Common myeloid progenitor, CD34-positive (primary cell): ENCODE measurements at regions not wholly inside any gene's neighbourhood (a gene's known extent, or its start where the extent isn't known, plus 50 kb on each side); places are given as distances from the start of the nearest gene placed in this dataset.

Experiments
- CTCF ChIA-PET: fragments of 350-600 bp; sonication (Branson Sonifier 250); formaldehyde crosslinking; loops from one replicate; lab custom pipeline; 2021; ENCODE audit warnings: antibody characterized with exemption; lab: Charles Lee
- POLR2A ChIA-PET: fragments of 350-600 bp; sonication (Branson Sonifier 250); formaldehyde crosslinking; loops from one replicate; lab custom pipeline; 2021; ENCODE audit warnings: antibody characterized with exemption; lab: Charles Lee
- DNase-seq, 3 donors: peaks; one replicate each; pipeline versions ENCODE4 v3.0.0 to v3.0.0-alpha.2; 2013
- H3K27ac ChIP-seq, 2 experiments: 1 replicate in 1 of 2; 2 replicates in 1 of 2; pipeline ENCODE4 v1.7.0; 2013; ENCODE audit warnings: inconsistent platforms in 2 of 2, low read length in 2 of 2, mild to moderate bottlenecking in 2 of 2, low read depth in 1 of 2, moderate library complexity in 1 of 2; ENCODE audit not compliant: severe bottlenecking in 2 of 2, insufficient read depth in 1 of 2, poor library complexity in 1 of 2
- H3K27me3 ChIP-seq, 5 experiments: replicated peaks in 2 of 5; 1 replicate in 3 of 5; 2 replicates in 2 of 5; pipeline versions ENCODE4 v1.6.1 to v1.7.0; 2013; ENCODE audit warnings: low read length in 4 of 5, mild to moderate bottlenecking in 2 of 5, moderate library complexity in 2 of 5, inconsistent platforms in 1 of 5; ENCODE audit not compliant: insufficient read depth in 5 of 5, control insufficient read depth in 4 of 5
- H3K36me3 ChIP-seq, 4 experiments: 1 replicate in 2 of 4; 2 replicates in 2 of 4; pipeline versions ENCODE4 v1.6.1 to v1.7.0; 2013; ENCODE audit warnings: low read length in 3 of 4, control low read depth in 1 of 4, mild to moderate bottlenecking in 1 of 4; ENCODE audit not compliant: control insufficient read depth in 4 of 4, insufficient read depth in 4 of 4
- H3K4me1 ChIP-seq, 4 experiments: 1 replicate in 3 of 4; 2 replicates in 1 of 4; pipeline versions ENCODE4 v1.6.1 to v1.7.1; 2013; ENCODE audit warnings: low read length in 3 of 4, mild to moderate bottlenecking in 3 of 4, control low read depth in 1 of 4, inconsistent platforms in 1 of 4, moderate library complexity in 1 of 4; ENCODE audit not compliant: control insufficient read depth in 4 of 4, insufficient read depth in 4 of 4; ENCODE audit errors: control extremely low read depth in 1 of 4
- H3K4me3 ChIP-seq, 7 experiments: 1 replicate in 4 of 7; 2 replicates in 3 of 7; pipeline versions ENCODE4 v1.5.1 to v1.7.0; 2013; ENCODE audit warnings: mild to moderate bottlenecking in 7 of 7, low read length in 6 of 7, moderate library complexity in 6 of 7, inconsistent platforms in 2 of 7, low read depth in 2 of 7, control low read depth in 1 of 7; ENCODE audit not compliant: insufficient read depth in 4 of 7, control insufficient read depth in 1 of 7; ENCODE audit errors: extremely low read depth in 1 of 7
- H3K9me3 ChIP-seq, 5 experiments: 1 replicate in 4 of 5; 2 replicates in 1 of 5; pipeline versions ENCODE4 v1.6.1 to v1.7.1; 2013; ENCODE audit warnings: low read length in 4 of 5, mild to moderate bottlenecking in 2 of 5, inconsistent platforms in 1 of 5, low read depth in 1 of 5, moderate library complexity in 1 of 5; ENCODE audit not compliant: control insufficient read depth in 4 of 5, insufficient read depth in 2 of 5; ENCODE audit errors: control extremely low read depth in 1 of 5
- WGBS: methylation state at CpG from one replicate; pipeline ENCODE4 v1.1.5; 2013; ENCODE audit not compliant: insufficient coverage; 5-methylcytosine and 5-hydroxymethylcytosine counted together

DNA sequence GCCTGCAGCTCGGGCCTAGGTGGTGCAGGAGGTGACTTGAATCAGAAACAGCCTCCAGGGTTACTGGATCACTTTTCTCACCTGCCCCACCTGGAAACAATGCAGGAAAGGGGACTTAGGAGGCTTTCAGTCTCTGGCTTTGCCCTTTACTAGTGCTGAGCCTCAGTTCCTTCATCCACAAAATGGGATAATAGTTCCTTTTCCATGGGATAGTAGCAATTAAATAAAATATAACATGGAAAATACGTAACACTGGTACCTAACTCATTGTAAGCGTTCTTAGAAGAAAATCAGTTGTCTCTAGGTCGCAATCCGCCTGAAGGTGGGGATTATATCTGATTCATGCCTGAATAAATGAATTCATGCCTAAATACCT is 91.4 kb upstream of the CALM2 start:
- Histone ChIP-seq H3K27me3 (no peaks in the 10 kb centered on the region), H3K9me3 (no peaks in the 10 kb centered on the region), H3K36me3 (no peaks in the 10 kb centered on the region), H3K27ac (no peak overlapping the region), H3K4me3 (no peak overlapping the region), H3K4me1 (peaks cover 0 to 10% (median 7%) of the 10 kb centered on the region in 4 experiments)
- CTCF ChIA-PET = interaction anchor here (1.0 kb wide), 1 partner anchor 94 kb away, joined by 3 read pairs; no protein-coding TSS in a partner anchor
- POLR2A ChIA-PET = no interaction called here
- 94% methylated on average over 3 of the region's 5 CpGs for WGBS
- DNase-seq = no peak

DNA sequence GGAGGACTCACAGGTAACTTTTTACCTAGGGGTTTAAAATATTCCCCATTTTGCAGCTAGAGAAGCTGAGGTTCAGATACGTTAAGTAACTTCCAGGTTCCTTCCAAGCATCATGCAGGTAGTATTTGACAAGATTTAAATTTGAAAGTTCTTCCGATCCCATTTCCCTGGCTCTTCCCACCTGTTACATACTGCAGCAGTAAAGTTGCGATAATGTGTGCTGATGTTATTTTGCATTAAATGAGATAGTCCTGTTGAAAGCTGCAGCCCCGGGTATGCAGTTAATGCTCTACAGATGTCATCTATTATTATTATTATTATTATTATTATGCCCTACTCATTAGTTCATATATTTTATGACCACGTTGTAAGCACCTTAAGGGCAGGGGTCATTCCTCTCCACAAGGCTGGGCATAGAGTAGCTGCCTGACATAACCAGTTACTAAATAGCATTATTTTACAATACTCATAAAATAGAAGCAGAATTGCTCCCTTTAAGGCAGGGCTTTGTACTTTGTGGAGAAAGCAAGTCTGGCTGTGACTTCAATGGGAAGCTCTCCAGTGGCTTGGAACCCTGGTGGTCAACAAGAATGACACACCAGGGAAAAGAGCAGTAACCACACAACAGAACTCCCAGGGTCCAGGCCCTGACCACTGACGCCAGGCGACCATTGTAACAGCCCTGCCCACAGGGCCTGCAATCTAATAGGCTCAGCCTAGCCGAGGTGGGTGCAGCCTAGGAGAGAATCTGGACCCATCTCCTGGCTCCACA is 90.8 kb upstream of the CALM2 start:
- no peak for DNase-seq
- CTCF ChIA-PET = no interaction called here
- Histone ChIP-seq H3K27ac (no peak overlapping the region), H3K4me3 (no peak overlapping the region), H3K9me3 (no peaks in the 10 kb centered on the region), H3K4me1 (peaks cover 0 to 6% (median under 1%) of the 10 kb centered on the region in 4 experiments), H3K27me3 (no peaks in the 10 kb centered on the region), H3K36me3 (no peaks in the 10 kb centered on the region)
- 91% methylated on average over 5 of the region's 8 CpGs for WGBS
- POLR2A ChIA-PET = no interaction called here

DNA sequence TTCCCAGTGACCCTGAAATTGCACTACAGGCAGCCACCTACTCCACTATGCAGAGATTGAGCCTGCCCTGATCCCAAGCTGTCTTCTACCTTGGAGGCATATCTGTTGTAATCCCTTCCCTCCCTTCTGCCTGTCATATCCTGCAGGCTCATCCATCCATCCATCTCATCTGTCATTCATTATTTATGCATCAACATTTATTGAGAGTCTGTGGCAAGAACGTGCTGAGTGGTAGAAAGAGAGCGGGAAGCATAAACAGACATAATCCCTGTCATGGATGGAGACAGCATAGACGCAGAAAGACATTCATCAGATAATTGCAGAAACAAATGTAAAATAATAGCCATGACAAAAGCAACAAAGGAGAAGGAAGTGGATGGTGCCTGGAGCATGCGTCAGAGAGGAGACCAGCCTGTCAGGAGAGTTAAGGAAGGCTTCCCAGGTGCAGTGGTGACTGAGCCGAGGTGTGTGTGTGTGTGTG is 89.5 kb upstream of the CALM2 start:
- CTCF ChIA-PET = no interaction called here
- Histone ChIP-seq H3K27me3 (no peaks in the 10 kb centered on the region), H3K27ac (no peak overlapping the region), H3K4me1 (peaks cover 0 to 3% (median 0%) of the 10 kb centered on the region in 4 experiments), H3K4me3 (no peak overlapping the region), H3K36me3 (no peaks in the 10 kb centered on the region), H3K9me3 (no peaks in the 10 kb centered on the region)
- POLR2A ChIA-PET = interaction anchor here (0.8 kb wide), 1 partner anchor 1016 kb away, joined by 3 read pairs; no protein-coding TSS in a partner anchor
- 59% methylated on average over 3 of the region's 5 CpGs for WGBS
- DNase-seq = peak in 2 of 3 donors; percentile 33 to 34

DNA sequence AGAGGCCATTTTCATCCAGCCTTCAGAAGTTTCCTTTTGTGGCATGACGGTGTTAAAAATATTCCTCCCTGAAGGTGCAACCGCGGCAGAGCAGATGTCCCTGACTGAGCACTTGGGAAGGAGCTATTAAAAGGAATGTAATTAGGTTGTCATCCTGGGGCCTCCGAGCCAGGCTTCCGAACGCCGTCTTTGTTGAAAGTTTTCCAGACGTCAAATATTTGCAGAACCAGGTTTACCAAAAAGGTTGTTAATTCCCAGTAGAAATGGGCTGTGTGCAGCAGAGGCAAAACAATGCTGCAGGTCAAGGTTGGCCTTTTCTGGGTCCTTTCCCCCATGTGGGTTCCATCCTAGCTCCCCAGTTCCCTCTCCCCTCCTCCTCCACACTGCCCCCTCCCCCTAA is 88.8 kb upstream of the CALM2 start:
- WGBS = 95% methylated on average over 8 of the region's 8 CpGs
- Histone ChIP-seq H3K9me3 (no peaks in the 10 kb centered on the region), H3K27me3 (no peaks in the 10 kb centered on the region), H3K4me3 (no peak overlapping the region), H3K36me3 (no peaks in the 10 kb centered on the region), H3K4me1 (peaks cover 0 to 3% (median 0%) of the 10 kb centered on the region in 4 experiments), H3K27ac (no peak overlapping the region)
- DNase-seq = no peak
- ChIA-PET CTCF (no interaction called here), POLR2A (interaction anchor here (0.8 kb wide), 1 partner anchor 1016 kb away, joined by 3 read pairs; no protein-coding TSS in a partner anchor)

DNA sequence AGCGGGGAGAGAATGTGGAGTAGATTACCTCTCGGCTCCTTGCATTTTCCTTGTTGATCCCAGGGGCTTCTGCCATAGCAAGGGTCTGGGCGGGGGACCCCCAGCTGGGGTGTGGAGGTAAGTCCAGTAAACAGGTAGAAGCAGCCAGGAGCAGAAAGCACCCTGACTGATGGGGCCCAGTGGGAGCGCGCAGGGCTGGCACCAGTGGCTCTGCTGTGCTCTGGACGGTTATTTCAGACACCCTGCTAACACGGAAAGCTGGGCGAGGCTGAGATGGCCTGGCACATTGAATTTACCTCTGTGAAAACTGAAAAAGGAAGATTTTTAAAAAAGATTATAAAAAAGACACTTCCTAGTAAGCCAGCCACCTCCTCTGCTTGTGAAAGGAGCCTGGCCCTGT is 88.4 kb upstream of the CALM2 start:
- WGBS = 96% methylated on average over 7 of the region's 8 CpGs
- no peak overlapping the region for H3K27ac ChIP-seq
- H3K4me3 ChIP-seq = no peak overlapping the region
- H3K36me3 ChIP-seq = no peaks in the 10 kb centered on the region
- no peak for DNase-seq
- H3K27me3 ChIP-seq = no peaks in the 10 kb centered on the region
- ChIA-PET CTCF (interaction anchor here (0.8 kb wide), 1 partner anchor 22 kb away, joined by 3 read pairs; no protein-coding TSS in a partner anchor), POLR2A (no interaction called here)
- peaks cover 0 to 6% (median 2%) of the 10 kb centered on the region in 4 experiments for H3K4me1 ChIP-seq
- peaks cover 0 to 2% (median 0%) of the 10 kb centered on the region in 5 experiments for H3K9me3 ChIP-seq

DNA sequence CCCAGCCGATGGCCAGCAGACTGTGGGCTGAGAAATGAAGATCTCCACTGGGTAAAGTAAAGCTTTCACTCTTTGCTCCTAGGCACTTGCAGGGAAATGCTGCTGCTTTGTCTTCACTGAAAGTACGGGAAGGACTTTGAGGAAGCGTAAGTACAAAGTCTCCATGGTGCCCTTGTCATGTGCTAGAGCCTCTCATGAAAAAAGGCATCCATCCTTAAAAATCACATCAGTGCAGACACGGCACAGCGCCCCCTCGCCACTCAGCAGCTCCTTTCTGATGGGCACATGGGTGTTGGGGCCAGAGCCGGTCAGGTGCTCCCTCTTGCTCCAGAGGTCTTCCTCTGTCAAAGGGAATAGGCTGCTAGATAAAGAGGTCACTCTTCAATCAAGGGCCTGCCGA is 87.8 kb upstream of the CALM2 start:
- peaks cover 0 to 2% (median 0%) of the 10 kb centered on the region in 5 experiments for H3K9me3 ChIP-seq
- H3K27ac ChIP-seq = no peak overlapping the region
- WGBS = 79% methylated on average over 7 of the region's 8 CpGs
- POLR2A ChIA-PET = no interaction called here
- peaks cover 0 to 6% (median 3%) of the 10 kb centered on the region in 4 experiments for H3K4me1 ChIP-seq
- CTCF ChIA-PET = interaction anchor here (0.5 to 1.1 kb wide), 4 partner anchors 14 to 281 kb away, joined by 3 to 4 read pairs (median 3); no protein-coding TSS in a partner anchor
- no peak for DNase-seq
- no peaks in the 10 kb centered on the region for H3K27me3 ChIP-seq
- no peaks in the 10 kb centered on the region for H3K36me3 ChIP-seq
- no peak overlapping the region for H3K4me3 ChIP-seq

DNA sequence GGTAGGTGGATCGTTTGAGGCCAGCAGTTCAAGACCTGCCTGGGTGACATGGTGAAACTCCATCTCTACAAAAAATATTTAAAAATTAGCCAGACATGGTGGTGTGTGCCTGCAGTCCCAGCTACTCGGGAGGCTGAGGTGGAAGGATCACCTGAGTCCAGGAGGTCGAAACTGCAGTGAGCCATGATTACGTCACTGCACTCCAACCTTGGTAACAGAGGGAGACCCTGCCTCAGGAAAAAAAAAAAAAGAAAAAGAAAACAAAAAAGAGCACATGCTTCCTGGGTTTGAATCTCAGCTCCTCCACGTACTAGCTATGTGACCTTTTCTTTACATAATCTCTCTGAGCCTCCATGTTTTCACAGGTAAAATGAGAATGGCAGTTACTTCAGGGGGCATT is 86.3 kb upstream of the CALM2 start:
- 94% methylated on average over 2 of the region's 5 CpGs for WGBS
- DNase-seq = no peak
- H3K27ac ChIP-seq = no peak overlapping the region
- H3K27me3 ChIP-seq = no peaks in the 10 kb centered on the region
- POLR2A ChIA-PET = interaction anchor here (0.6 kb wide), 1 partner anchor 44 kb away, joined by 4 read pairs; no protein-coding TSS in a partner anchor
- peaks cover 0 to 2% (median 0%) of the 10 kb centered on the region in 5 experiments for H3K9me3 ChIP-seq
- no peaks in the 10 kb centered on the region for H3K36me3 ChIP-seq
- no peak overlapping the region for H3K4me3 ChIP-seq
- CTCF ChIA-PET = interaction anchor here (0.8 to 1.2 kb wide), 4 partner anchors 8 to 10 kb away, joined by 3 to 4 read pairs (median 3); no protein-coding TSS in a partner anchor
- H3K4me1 ChIP-seq = peaks cover 0 to 6% (median 3%) of the 10 kb centered on the region in 4 experiments
